Stimulated activated naive B cell treated with anti-CD40 and anti-IgM and Interleukin-4, amounts not matched to agents 10 μg/mL and 1 μg/mL and 100 μg/mL, for 72 hours (primary cell): ENCODE measurements at regions not wholly inside any gene's neighbourhood (a gene's known extent, or its start where the extent isn't known, plus 50 kb on each side); places are given as distances from the start of the nearest gene placed in this dataset.

Experiments
- ATAC-seq, 2 donors: fragments of 150-1000 bp; cut with Tn5 transposase; replicated peaks; 2 replicates each; pipeline ENCODE4 v1.10.0; 2021; ENCODE audit warnings: moderate library complexity in 1 of 2
- DNase-seq: peaks from one replicate; pipeline ENCODE4 v3.0.0; 2021
- H3K27ac Mint-ChIP-seq: one replicate; pipeline ENCODE4 v1.8.0; 2022; ENCODE audit warnings: mild to moderate bottlenecking, mixed read lengths
- H3K27me3 Mint-ChIP-seq, 2 donors: one replicate each; pipeline ENCODE4 v1.8.0; 2022; ENCODE audit warnings: mixed read lengths in 2 of 2
- H3K36me3 Mint-ChIP-seq, 2 donors: one replicate each; pipeline ENCODE4 v1.8.0; 2022; ENCODE audit warnings: mixed read lengths in 2 of 2, mild to moderate bottlenecking in 1 of 2
- H3K4me1 Mint-ChIP-seq, 2 donors: one replicate each; pipeline ENCODE4 v1.8.0; 2022; ENCODE audit warnings: mixed read lengths in 2 of 2, mild to moderate bottlenecking in 1 of 2
- H3K4me3 Mint-ChIP-seq, 2 donors: one replicate each; pipeline ENCODE4 v1.8.0; 2022; ENCODE audit warnings: mild to moderate bottlenecking in 2 of 2, mixed read lengths in 2 of 2, moderate library complexity in 1 of 2
- H3K9me3 Mint-ChIP-seq, 2 donors: one replicate each; pipeline ENCODE4 v1.8.0; 2022; ENCODE audit warnings: mixed read lengths in 2 of 2, mild to moderate bottlenecking in 1 of 2

DNA sequence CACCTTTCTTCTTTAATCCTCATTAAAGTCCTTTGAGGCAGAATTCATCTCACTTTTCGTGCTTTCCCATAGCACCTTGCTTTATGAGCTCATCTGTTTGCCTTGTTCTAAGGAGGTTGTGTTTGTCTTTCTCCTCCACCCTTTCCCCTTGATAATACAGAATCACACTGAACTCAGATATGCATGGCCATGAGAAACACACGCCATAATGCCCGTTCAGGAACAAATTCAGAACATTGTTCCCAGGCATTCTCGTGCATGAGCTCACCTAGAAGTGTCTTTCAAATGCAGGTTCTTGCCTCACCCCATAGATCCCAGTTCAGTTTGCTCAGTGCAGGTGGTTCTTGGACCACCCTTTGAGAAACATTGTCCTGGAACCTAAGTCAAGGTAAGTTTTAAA, 71.1 kb downstream of the TMEM114 start:
- ATAC-seq: no peak
- Mint-ChIP-seq H3K9me3 (peaks cover 0 to 2% of the 10 kb centered on the region in 2 donors), H3K4me3 (no peak overlapping the region), H3K27me3 (peaks cover 16 to 20% of the 10 kb centered on the region in 2 donors), H3K36me3 (no peaks in the 10 kb centered on the region), H3K27ac (no peak overlapping the region), H3K4me1 (no peaks in the 10 kb centered on the region)
- no peak for DNase-seq

DNA sequence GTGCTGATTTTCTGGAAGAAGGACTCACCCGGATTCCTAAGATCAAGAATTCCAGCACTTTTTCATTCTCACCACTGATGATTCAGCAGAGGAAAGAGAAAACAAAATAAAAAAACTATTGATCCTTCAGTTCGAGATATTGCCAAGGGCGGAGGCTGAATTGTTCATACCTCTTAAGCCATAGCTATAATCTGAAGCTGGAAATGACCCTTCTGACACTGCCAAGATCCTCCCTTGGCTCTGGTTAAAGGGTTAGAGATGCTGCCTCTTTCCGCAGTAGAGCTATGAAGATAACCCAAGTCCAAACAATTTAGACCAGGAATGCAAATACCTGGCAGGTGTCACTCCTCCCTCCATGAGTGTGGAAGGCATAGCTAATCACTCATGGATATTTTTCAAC, 73.0 kb downstream of the TMEM114 start:
- DNase-seq (no peak), ATAC-seq (no peak)
- H3K36me3 Mint-ChIP-seq: no peaks in the 10 kb centered on the region
- H3K27ac Mint-ChIP-seq: no peak overlapping the region
- no peaks in the 10 kb centered on the region for H3K4me1 Mint-ChIP-seq
- peaks cover 19 to 28% of the 10 kb centered on the region in 2 donors for H3K27me3 Mint-ChIP-seq
- peaks cover 0 to 2% of the 10 kb centered on the region in 2 donors for H3K9me3 Mint-ChIP-seq
- no peak overlapping the region for H3K4me3 Mint-ChIP-seq

DNA sequence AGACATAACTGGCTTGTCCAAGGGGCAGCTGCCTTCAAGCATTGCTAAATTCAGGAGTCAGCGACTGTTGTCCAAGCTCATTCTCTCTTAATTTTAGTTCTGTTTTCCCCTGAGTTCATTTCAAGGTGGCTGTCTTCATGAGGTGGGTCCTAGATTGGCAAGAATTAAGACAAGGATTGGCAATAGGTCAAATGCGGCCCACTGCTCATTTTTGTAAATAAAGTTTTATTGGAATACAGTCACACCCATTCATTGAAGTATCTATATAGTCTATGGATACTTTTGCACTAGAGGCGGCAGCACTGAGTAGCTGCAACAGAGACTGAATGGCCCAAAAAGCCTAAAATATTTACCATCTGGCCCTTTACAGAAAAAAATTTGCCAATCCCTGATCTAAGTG, 73.8 kb downstream of the TMEM114 start:
- no peaks in the 10 kb centered on the region for H3K4me1 Mint-ChIP-seq
- no peak overlapping the region for H3K4me3 Mint-ChIP-seq
- no peak for DNase-seq

DNA sequence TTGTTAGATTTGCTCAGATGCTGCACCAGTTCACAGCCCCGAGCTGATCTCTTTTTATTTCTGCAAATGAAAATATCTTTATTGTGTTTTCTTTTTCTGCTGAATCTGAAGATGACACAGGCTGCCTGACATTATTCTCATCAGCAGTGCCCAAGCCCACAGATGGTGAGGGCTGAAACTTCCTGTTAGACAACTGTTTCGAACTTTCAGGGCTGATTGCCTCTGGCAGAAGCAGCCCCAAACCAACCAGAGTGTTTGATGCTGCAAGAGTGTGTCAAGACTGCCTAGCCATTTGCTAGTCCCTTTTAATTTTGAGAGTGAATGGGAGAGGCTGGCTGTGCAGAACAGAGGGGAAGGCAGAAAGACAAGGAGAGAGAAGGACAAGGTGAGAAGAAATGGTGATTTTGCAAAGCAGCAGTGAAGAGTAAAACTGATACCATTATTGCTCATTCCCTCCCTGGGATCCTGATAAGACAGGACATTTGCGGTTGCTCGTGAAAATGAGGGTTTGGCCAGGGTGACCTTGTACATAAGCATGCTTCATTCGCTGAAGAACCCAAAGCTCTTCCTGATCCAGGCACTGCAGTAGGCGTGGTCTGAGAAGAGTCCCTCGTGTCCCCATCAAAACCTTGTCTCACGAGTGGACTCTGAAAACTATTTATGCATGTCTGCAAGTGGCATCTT, 77.2 kb downstream of the TMEM114 start:
- Mint-ChIP-seq H3K4me3 (no peak overlapping the region), H3K27ac (no peak overlapping the region), H3K36me3 (no peaks in the 10 kb centered on the region), H3K9me3 (peaks cover 0 to 8% of the 10 kb centered on the region in 2 donors), H3K4me1 (no peaks in the 10 kb centered on the region), H3K27me3 (peaks cover 11 to 20% of the 10 kb centered on the region in 2 donors)
- no peak for ATAC-seq
- DNase-seq: no peak

More for the DNA sequence above, 73.8 kb downstream of the TMEM114 start:
- peaks cover 0 to 4% of the 10 kb centered on the region in 2 donors for H3K9me3 Mint-ChIP-seq
- peaks cover 19 to 28% of the 10 kb centered on the region in 2 donors for H3K27me3 Mint-ChIP-seq
- ATAC-seq: no peak
- H3K36me3 Mint-ChIP-seq: no peaks in the 10 kb centered on the region
- H3K27ac Mint-ChIP-seq: no peak overlapping the region

DNA sequence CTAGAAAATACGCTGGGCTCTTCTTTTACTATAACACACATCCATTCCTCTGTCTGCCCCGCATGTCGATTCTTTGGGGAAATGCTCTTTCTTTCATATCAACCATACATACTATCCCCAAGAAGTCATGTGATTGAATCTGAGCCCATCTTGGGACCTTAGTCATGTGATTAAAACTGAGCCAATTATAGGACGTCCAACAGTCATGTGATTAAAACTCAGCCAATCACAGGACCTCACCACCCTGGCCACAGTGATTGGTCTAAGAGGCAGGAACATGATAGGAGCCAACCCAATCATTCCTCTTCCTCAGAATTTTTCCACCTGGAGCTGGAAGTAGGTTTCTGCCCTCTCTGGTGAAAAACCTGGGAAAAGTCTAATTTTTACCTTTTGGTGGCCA, 78.8 kb downstream of the TMEM114 start:
- ATAC-seq (no peak), DNase-seq (no peak)
- Mint-ChIP-seq H3K4me1 (no peaks in the 10 kb centered on the region), H3K27me3 (peaks cover 12 to 20% of the 10 kb centered on the region in 2 donors), H3K36me3 (no peaks in the 10 kb centered on the region), H3K9me3 (peaks cover 0 to 8% of the 10 kb centered on the region in 2 donors), H3K27ac (no peak overlapping the region), H3K4me3 (no peak overlapping the region)

DNA sequence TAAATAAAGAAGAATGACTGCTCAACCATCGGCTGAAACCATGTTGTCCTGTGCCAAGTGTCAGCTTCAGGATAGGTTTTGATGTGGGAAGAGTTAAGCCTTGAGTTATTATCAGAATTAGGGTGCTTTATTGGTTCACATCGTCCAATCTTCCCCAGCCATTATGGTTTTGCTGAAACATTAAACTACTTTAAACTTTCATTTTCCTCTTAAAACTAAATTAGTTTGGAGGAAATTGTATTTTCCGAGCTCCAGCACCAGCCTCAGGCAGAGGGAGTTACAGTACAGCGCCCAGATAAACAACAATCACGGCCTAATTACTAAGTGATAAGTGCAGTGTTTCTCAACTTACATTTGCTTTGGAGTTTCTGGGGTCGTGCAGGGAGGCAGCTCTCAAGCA, 80.2 kb downstream of the TMEM114 start:
- Mint-ChIP-seq H3K9me3 (peaks cover 0 to 8% of the 10 kb centered on the region in 2 donors), H3K36me3 (no peaks in the 10 kb centered on the region), H3K4me3 (no peak overlapping the region), H3K27ac (no peak overlapping the region), H3K4me1 (no peaks in the 10 kb centered on the region), H3K27me3 (peaks cover 8 to 12% of the 10 kb centered on the region in 2 donors)
- ATAC-seq: no peak
- DNase-seq: no peak

DNA sequence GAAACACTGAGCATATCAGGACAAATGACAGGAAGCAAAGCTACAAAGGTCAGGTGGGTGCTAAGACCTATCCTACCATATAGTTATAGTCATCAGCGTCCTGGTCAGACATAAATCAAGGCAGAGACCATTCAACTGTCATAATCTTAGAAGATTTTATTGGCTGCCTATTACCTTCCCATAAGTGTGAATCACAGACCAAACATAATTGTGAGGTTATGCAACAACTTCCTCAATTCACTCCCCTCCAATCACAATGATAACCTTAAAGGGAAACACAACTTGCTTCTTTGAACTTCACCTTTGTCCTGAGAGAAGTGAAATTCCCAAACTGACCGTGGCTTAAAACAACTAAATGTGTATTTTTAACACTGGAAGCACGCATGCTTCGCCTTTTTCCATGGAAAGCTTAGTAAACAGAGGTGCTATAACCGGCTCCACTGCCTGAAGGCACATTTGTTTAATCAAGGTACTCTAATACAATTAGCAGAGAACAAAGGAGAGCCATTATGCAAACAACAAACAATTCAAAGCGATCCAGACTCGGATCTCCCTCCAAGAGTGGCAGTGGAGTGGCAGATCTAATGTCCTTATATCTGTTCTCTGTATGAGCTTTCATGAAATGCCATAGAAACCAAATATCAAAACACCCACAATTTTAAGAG, 84.9 kb downstream of the TMEM114 start:
- Mint-ChIP-seq H3K27me3 (peaks cover 0 to 16% of the 10 kb centered on the region in 2 donors), H3K27ac (no peak overlapping the region), H3K36me3 (no peaks in the 10 kb centered on the region), H3K4me1 (no peaks in the 10 kb centered on the region), H3K4me3 (no peak overlapping the region), H3K9me3 (peaks cover 0 to 1% of the 10 kb centered on the region in 2 donors)
- no peak for ATAC-seq
- no peak for DNase-seq

DNA sequence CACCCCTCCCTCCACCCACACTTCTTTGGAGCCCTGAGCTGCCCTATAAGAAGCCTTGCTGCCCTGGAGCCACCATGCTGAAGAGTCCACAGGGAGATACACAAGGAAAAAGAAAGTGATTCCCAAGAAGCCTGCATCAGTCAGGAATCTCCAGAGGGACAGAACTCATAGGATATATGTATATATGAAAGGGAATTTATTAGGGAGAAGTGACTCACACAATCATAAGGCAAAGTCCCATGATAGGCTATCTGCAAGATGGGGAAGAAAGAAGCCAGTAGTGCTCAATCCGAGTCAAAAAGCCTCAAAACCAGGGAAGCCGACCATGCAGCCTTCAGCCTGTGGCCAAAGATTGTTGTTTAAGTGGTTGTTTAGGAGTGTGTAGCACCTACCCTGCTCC, 87.9 kb downstream of the TMEM114 start:
- peaks cover 9 to 16% of the 10 kb centered on the region in 2 donors for H3K27me3 Mint-ChIP-seq
- ATAC-seq (no peak), DNase-seq (no peak)
- no peaks in the 10 kb centered on the region for H3K36me3 Mint-ChIP-seq
- H3K4me3 Mint-ChIP-seq: no peak overlapping the region
- no peak overlapping the region for H3K27ac Mint-ChIP-seq
- no peaks in the 10 kb centered on the region for H3K4me1 Mint-ChIP-seq
- H3K9me3 Mint-ChIP-seq: peaks cover 2 to 4% of the 10 kb centered on the region in 2 donors

DNA sequence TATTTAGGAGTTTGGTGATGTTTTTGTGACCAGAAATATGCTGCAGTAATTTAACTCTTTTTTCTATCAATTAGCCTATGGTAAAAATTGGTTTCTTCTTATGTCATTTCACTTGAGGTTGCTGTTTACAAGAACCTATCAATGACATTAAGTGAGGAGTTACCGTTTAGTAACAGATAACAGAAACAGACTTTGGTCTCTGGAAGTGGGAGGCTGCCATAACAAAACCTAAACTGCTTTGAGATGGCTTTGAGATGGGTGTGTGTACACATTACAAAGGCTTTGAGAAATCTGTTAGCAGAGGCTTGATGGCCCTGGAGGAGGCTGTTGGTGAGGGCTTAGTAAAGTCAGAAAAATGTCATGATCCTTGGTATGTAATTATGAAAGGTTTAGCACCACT, 90.0 kb downstream of the TMEM114 start:
- Mint-ChIP-seq H3K4me1 (no peaks in the 10 kb centered on the region), H3K9me3 (peaks cover 6% of the 10 kb centered on the region in 2 donors), H3K36me3 (no peaks in the 10 kb centered on the region), H3K27ac (no peak overlapping the region), H3K4me3 (no peak overlapping the region), H3K27me3 (peaks cover 14 to 15% of the 10 kb centered on the region in 2 donors)
- ATAC-seq (no peak), DNase-seq (no peak)

DNA sequence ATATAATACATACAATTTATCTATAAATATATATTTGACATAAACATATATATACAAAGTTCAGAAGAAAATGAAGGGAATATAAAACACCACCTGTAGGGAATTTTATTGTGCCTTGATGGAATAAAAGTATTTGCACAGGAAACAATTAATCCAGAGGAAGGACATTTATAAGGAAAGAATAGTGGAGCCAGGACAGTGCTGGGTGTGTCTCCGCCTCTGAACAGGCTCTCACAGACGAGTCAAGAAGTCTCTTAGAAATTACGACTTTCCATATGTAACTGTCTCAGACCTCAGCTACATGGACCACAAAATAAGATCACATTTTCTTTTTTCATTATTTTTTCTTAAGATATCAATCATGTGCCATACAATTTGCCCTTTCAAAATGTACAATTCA, 93.9 kb downstream of the TMEM114 start:
- Mint-ChIP-seq H3K27me3 (peaks cover 10 to 21% of the 10 kb centered on the region in 2 donors), H3K4me1 (no peaks in the 10 kb centered on the region), H3K4me3 (no peak overlapping the region), H3K9me3 (peaks cover 4 to 6% of the 10 kb centered on the region in 2 donors), H3K36me3 (no peaks in the 10 kb centered on the region), H3K27ac (no peak overlapping the region)
- ATAC-seq (no peak), DNase-seq (no peak)

DNA sequence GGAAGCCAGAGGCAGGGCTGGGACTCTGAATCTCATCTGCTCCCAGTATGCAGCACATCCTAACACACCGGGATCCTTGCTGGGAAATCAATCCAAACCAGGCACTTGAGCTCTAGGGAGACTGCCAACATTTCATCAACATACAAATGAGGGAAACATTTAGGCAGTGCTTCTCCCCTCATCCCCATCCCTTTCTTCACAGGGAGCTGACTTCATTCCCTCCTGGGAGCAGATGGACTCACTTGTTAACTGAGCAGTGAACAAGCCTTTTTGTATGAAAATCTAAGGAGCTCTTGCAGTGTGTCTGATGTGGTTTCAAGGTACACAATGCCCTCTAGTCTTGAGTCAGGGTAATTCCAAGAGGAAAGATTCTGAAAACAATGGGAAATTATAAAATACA, 96.3 kb downstream of the TMEM114 start:
- peaks cover 10 to 21% of the 10 kb centered on the region in 2 donors for H3K27me3 Mint-ChIP-seq
- no peak overlapping the region for H3K4me3 Mint-ChIP-seq
- no peaks in the 10 kb centered on the region for H3K36me3 Mint-ChIP-seq
- H3K27ac Mint-ChIP-seq: no peak overlapping the region
- DNase-seq (no peak), ATAC-seq (no peak)
- H3K4me1 Mint-ChIP-seq: no peaks in the 10 kb centered on the region
- peaks cover 4 to 6% of the 10 kb centered on the region in 2 donors for H3K9me3 Mint-ChIP-seq

DNA sequence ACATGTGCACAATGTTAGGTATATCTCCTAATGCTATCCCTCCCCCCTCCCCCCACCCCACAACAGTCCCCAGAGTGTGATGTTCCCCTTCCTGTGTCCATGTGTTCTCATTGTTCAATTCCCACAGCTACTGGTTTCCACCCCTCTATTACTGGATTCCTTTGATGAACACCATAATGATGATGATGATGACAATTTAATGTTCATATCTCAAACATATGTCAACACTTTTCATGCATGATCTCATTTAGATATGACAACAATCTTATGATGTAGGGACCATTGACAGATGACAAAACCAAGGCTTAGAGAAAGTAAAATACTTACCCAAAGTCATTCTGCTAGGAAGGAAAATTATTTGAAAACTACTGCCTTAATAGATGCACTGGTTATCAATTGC, 97.6 kb downstream of the TMEM114 start:
- Mint-ChIP-seq H3K36me3 (no peaks in the 10 kb centered on the region), H3K4me1 (no peaks in the 10 kb centered on the region), H3K4me3 (no peak overlapping the region), H3K27me3 (peaks cover 11 to 12% of the 10 kb centered on the region in 2 donors), H3K9me3 (peaks cover 3 to 7% of the 10 kb centered on the region in 2 donors), H3K27ac (no peak overlapping the region)
- ATAC-seq: no peak
- DNase-seq: no peak

DNA sequence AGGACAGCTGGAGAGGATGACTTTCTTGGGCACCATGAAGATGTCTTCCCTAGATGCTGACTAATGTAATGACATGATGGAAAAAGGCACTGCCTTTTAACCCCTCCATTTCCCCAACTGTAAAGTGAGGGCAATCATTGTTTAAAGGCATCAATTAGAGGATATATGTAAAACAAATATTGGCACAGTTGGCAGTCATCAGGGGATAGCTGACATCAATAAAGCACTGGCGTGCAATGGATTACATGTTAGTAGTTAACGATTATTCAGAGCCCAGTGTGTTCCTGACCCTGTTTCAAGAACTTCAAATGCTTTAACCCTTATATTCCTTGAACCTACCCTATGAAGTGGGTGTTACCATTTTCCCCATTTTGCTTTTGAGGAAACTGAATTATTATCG, 100.7 kb downstream of the TMEM114 start:
- DNase-seq (no peak), ATAC-seq (no peak)
- Mint-ChIP-seq H3K4me1 (no peaks in the 10 kb centered on the region), H3K36me3 (no peaks in the 10 kb centered on the region), H3K27ac (no peak overlapping the region), H3K4me3 (no peak overlapping the region), H3K9me3 (peaks cover 3 to 5% of the 10 kb centered on the region in 2 donors), H3K27me3 (peaks cover 0 to 14% of the 10 kb centered on the region in 2 donors)

DNA sequence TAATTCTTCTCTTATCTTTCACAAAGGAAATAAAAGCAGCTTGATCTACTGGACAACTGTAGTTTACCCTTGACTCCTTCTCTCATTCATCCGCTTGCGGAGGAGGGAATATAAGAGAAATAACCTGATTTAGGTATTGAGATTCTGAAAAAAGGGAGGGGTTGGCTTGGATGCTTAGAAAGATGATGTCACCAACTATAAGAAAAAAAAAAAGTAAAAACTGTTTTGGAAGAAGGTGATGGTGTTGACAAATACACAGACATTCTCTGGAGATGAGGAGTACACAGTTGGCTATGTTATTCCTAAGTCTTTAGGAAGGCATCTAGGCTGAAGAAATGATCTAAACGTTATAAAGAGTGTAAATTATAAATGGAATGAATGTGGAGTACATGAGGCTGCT, 103.3 kb downstream of the TMEM114 start:
- Mint-ChIP-seq H3K9me3 (peaks cover 3 to 5% of the 10 kb centered on the region in 2 donors), H3K27ac (no peak overlapping the region), H3K27me3 (peaks cover 0 to 8% of the 10 kb centered on the region in 2 donors), H3K4me3 (no peak overlapping the region), H3K4me1 (no peaks in the 10 kb centered on the region), H3K36me3 (no peaks in the 10 kb centered on the region)
- no peak for ATAC-seq
- no peak for DNase-seq

DNA sequence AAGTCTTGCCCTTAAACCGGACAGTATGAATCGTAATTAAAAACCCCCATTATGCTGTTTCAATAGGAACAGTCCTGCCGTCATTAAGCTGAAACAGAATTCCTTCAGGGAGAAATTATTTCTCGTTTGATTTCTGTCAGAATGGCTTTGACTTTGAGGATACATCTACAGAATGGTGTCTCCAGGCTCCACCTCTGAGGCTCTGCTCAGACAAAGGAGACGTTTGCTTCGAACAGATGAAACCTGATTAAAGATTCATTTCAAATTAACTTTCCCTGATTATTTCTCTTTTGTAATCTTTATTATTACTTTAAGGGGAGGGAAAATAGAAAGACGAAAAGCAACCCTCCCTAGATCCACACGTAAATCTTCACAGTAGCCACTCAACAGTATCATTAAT, 106.9 kb downstream of the TMEM114 start:
- DNase-seq (no peak), ATAC-seq (no peak)
- Mint-ChIP-seq H3K36me3 (no peaks in the 10 kb centered on the region), H3K9me3 (peaks cover 3 to 11% of the 10 kb centered on the region in 2 donors), H3K27ac (no peak overlapping the region), H3K27me3 (peaks cover 0 to 13% of the 10 kb centered on the region in 2 donors), H3K4me3 (no peak overlapping the region), H3K4me1 (no peaks in the 10 kb centered on the region)
